ENCODE measurements at regions not wholly inside any gene's neighbourhood (a gene's known extent, or its start where the extent isn't known, plus 50 kb on each side); places are given as distances from the start of the nearest gene placed in this dataset.

DNA sequence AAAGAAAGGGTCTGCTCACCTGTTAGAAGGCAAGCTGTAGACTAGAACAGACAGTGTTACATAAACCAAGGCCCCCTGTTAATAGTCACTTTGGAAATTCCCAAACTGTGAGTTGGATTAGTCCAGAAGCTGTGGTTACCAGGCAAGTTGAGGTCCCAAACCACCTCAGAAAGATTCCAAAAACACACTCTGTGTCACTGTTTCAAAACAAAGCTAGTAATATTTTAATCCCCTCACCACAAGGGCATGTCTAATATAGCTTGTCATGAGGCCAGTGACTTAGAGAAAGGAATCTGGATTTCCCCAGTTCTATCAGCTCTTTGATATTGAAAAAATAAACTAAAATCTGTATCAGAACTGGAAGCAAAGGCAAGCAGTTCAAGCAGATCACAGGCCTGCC is 244.6 kb downstream of the HAO1 start:
- no peaks in the 10 kb centered on the region for H4K20me1 ChIP-seq (ENCODE audit: insufficient read depth, low read length)
- H4K8ac ChIP-seq (ENCODE audit: low read depth in 2 of 2, low read length in 2 of 2): no peak overlapping the region
- H2BK5ac ChIP-seq (ENCODE audit: low read depth, low read length, poor library complexity, severe bottlenecking): no peak overlapping the region
- H2AK9ac ChIP-seq (replicated peaks; ENCODE audit: low read depth, low read length, poor library complexity): no peak overlapping the region
- TF ChIP-seq NFE2L2 (IDR thresholded peaks at IDR 0.05; ENCODE audit: low read depth, low read length) (no peak), MAZ (IDR thresholded peaks at IDR 0.05; ENCODE audit: borderline replicate concordance, low read depth, low read length) (no peak), MAFK (IDR thresholded peaks at IDR 0.05; ENCODE audit: low read depth, low read length) (no peak), POLR2A (IDR thresholded peaks at IDR 0.05; ENCODE audit: low read depth, low read length) (no peak), FOS (IDR thresholded peaks at IDR 0.05; ENCODE audit: low read depth, low read length) (no peak), RCOR1 (IDR thresholded peaks at IDR 0.05; ENCODE audit: insufficient replicate concordance, low read length) (no peak), RFX5 (IDR thresholded peaks at IDR 0.05; ENCODE audit: low read depth, low read length) (no peak), MXI1 (IDR thresholded peaks at IDR 0.05; ENCODE audit: borderline replicate concordance, low read depth, low read length) (no peak), RAD21 (IDR thresholded peaks at IDR 0.05; ENCODE audit: low read length) (no peak), CHD1 (IDR thresholded peaks at IDR 0.05; ENCODE audit: low read depth, low read length) (no peak), SMC3 (IDR thresholded peaks at IDR 0.05; ENCODE audit: low read depth, low read length) (no peak), BHLHE40 (IDR thresholded peaks at IDR 0.05; ENCODE audit: low read depth, low read length) (no peak), CEBPB (IDR thresholded peaks at IDR 0.05; ENCODE audit: low read depth, low read length) (no peak)
- TF ChIP-seq, protein P1, sequence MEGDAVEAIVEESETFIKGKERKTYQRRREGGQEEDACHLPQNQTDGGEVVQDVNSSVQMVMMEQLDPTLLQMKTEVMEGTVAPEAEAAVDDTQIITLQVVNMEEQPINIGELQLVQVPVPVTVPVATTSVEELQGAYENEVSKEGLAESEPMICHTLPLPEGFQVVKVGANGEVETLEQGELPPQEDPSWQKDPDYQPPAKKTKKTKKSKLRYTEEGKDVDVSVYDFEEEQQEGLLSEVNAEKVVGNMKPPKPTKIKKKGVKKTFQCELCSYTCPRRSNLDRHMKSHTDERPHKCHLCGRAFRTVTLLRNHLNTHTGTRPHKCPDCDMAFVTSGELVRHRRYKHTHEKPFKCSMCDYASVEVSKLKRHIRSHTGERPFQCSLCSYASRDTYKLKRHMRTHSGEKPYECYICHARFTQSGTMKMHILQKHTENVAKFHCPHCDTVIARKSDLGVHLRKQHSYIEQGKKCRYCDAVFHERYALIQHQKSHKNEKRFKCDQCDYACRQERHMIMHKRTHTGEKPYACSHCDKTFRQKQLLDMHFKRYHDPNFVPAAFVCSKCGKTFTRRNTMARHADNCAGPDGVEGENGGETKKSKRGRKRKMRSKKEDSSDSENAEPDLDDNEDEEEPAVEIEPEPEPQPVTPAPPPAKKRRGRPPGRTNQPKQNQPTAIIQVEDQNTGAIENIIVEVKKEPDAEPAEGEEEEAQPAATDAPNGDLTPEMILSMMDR (conservative IDR thresholded peaks at IDR 0.05; ENCODE audit: low read depth, low read length): no peak
- TF ChIP-seq, protein P2, sequence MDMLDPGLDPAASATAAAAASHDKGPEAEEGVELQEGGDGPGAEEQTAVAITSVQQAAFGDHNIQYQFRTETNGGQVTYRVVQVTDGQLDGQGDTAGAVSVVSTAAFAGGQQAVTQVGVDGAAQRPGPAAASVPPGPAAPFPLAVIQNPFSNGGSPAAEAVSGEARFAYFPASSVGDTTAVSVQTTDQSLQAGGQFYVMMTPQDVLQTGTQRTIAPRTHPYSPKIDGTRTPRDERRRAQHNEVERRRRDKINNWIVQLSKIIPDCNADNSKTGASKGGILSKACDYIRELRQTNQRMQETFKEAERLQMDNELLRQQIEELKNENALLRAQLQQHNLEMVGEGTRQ (IDR thresholded peaks at IDR 0.05; ENCODE audit: low read depth, low read length): no peak
- TF ChIP-seq, protein P3, sequence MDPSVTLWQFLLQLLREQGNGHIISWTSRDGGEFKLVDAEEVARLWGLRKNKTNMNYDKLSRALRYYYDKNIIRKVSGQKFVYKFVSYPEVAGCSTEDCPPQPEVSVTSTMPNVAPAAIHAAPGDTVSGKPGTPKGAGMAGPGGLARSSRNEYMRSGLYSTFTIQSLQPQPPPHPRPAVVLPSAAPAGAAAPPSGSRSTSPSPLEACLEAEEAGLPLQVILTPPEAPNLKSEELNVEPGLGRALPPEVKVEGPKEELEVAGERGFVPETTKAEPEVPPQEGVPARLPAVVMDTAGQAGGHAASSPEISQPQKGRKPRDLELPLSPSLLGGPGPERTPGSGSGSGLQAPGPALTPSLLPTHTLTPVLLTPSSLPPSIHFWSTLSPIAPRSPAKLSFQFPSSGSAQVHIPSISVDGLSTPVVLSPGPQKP (IDR thresholded peaks at IDR 0.05; ENCODE audit: borderline replicate concordance, low read depth, low read length): no peak
- no peak overlapping the region for H2AFZ ChIP-seq (replicated peaks; ENCODE audit: low read length, poor library complexity)
- ATAC-seq (ENCODE audit: low read depth) (no peak), DNase-seq (peak; percentile 16)
- no peak overlapping the region for H2AK5ac ChIP-seq (ENCODE audit: low read depth, low read length)
- no TSS peak for BruUV-seq (replicated peaks)
- no peaks in the 10 kb centered on the region for H3K79me1 ChIP-seq (ENCODE audit: low read depth in 1 of 2, low read length in 2 of 2)
- H3K14ac ChIP-seq (replicated peaks; ENCODE audit: low read depth, low read length): no peak overlapping the region
- no peak overlapping the region for H3K4ac ChIP-seq (ENCODE audit: low read depth, low read length)
- no peak overlapping the region for H3K18ac ChIP-seq (ENCODE audit: low read depth, low read length)
- H4K5ac ChIP-seq (ENCODE audit: low read depth, low read length): no peak overlapping the region
- H3K36me3 ChIP-seq (ENCODE audit: control insufficient read depth, insufficient read depth, low read length): no peaks in the 10 kb centered on the region
- H3K56ac ChIP-seq (ENCODE audit: extremely low read depth, insufficient read depth, low read length): no peak overlapping the region
- intact Hi-C loops (cut with micrococcal nuclease): no loop called here
- ChIA-PET POLR2A (ENCODE audit: unreplicated experiment) (no interaction called here), CTCF (interaction anchor here (0.5 to 0.8 kb wide), 2 partner anchors 11 to 37 kb away, joined by 3 to 5 read pairs; no protein-coding TSS in a partner anchor)
- no peak overlapping the region for H3K23ac ChIP-seq (ENCODE audit: low read depth, low read length)
- H3K9me1 ChIP-seq (ENCODE audit: insufficient read depth, low read length): no peaks in the 10 kb centered on the region
- H2BK15ac ChIP-seq (ENCODE audit: low read depth, low read length): no peak overlapping the region
- no peak overlapping the region for H2BK20ac ChIP-seq (ENCODE audit: low read depth, low read length)
- dilution Hi-C loops (cut with HindIII; ENCODE audit: low sequenced_read_pairs, unreplicated experiment): no loop called here
- no peaks in the 10 kb centered on the region for H3K9me3 ChIP-seq (ENCODE audit: control insufficient read depth, insufficient read depth, low read length)
- in situ Hi-C loops (cut with MboI; ENCODE audit: low sequenced_read_pairs): no loop called here
- H2BK120ac ChIP-seq (ENCODE audit: low read depth, low read length): no peak overlapping the region
- H4K91ac ChIP-seq (ENCODE audit: insufficient read depth, low read depth, low read length): no peak overlapping the region
- no peak overlapping the region for H3K4me2 ChIP-seq (ENCODE audit: low read depth, low read length)
- H3K27ac ChIP-seq (ENCODE audit: insufficient read depth, low read length): no peak overlapping the region
- no peaks in the 10 kb centered on the region for H3K4me1 ChIP-seq (ENCODE audit: control insufficient read depth, insufficient read depth, low read length)
- H3K27me3 ChIP-seq (ENCODE audit: control insufficient read depth, insufficient read depth, low read length): no peaks in the 10 kb centered on the region
- no peak overlapping the region for H3K9ac ChIP-seq (ENCODE audit: low read depth, low read length)
- no peak overlapping the region for H3K4me3 ChIP-seq (ENCODE audit: insufficient read depth, low read depth, low read length)
